Activated CD4-positive, alpha-beta memory T cell treated with anti-CD3 and anti-CD28 coated beads for 36 hours (primary cell): ENCODE measurements at regions not wholly inside any gene's neighbourhood (a gene's known extent, or its start where the extent isn't known, plus 50 kb on each side); places are given as distances from the start of the nearest gene placed in this dataset.

Source experiments
- CTCF ChIA-PET: fragments of 350-600 bp; sonication (Branson Sonifier 250); formaldehyde crosslinking; loops from one replicate; lab custom pipeline; 2021; ENCODE audit warnings: antibody characterized with exemption, inconsistent platforms; lab: Charles Lee
- POLR2A ChIA-PET: fragments of 350-600 bp; sonication (Branson Sonifier 250); formaldehyde crosslinking; loops from one replicate; lab custom pipeline; 2021; ENCODE audit warnings: antibody characterized with exemption; lab: Charles Lee
- DNase-seq: peaks from one replicate; pipeline ENCODE4 v3.0.0-alpha.2; 2020
- H3K27ac Mint-ChIP-seq: one replicate; pipeline ENCODE4 v1.8.0; 2021; ENCODE audit warnings: mixed read lengths
- H3K27me3 Mint-ChIP-seq: one replicate; pipeline ENCODE4 v1.8.0; 2021; ENCODE audit warnings: mixed read lengths
- H3K36me3 Mint-ChIP-seq: one replicate; pipeline ENCODE4 v1.8.0; 2021; ENCODE audit warnings: mixed read lengths
- H3K4me1 Mint-ChIP-seq: one replicate; pipeline ENCODE4 v1.8.0; 2021; ENCODE audit warnings: low read depth, mixed read lengths
- H3K4me3 Mint-ChIP-seq: one replicate; pipeline ENCODE4 v1.8.0; 2021; ENCODE audit warnings: mild to moderate bottlenecking, mixed read lengths
- H3K9me3 Mint-ChIP-seq: one replicate; pipeline ENCODE4 v1.8.0; 2021; ENCODE audit warnings: mixed read lengths
- intact Hi-C: fragments of 100-400 bp; cut with micrococcal nuclease; formaldehyde crosslinking; loops from one replicate; pipeline ENCODE4 v1.15.1; 2023

- CTCF ChIA-PET: no interaction called here
- H3K4me3 Mint-ChIP-seq: no peak overlapping the region
- H3K27me3 Mint-ChIP-seq: peaks cover 12% of the 10 kb centered on the region
- no peak for DNase-seq
- no peaks in the 10 kb centered on the region for H3K9me3 Mint-ChIP-seq
- H3K27ac Mint-ChIP-seq: no peak overlapping the region
- H3K36me3 Mint-ChIP-seq: no peaks in the 10 kb centered on the region
- POLR2A ChIA-PET: no interaction called here
- intact Hi-C loops: no loop called here
- no peaks in the 10 kb centered on the region for H3K4me1 Mint-ChIP-seq
Measured at GRCh38 chr3:178458313-178459037, 77.8 kb upstream of the KCNMB2 start.

GRCh38 chr3:178459038-178459410 lies 77.2 kb upstream of the KCNMB2 start:
- peaks cover 12% of the 10 kb centered on the region for H3K27me3 Mint-ChIP-seq
- H3K4me3 Mint-ChIP-seq: no peak overlapping the region
- no peaks in the 10 kb centered on the region for H3K9me3 Mint-ChIP-seq
- POLR2A ChIA-PET: no interaction called here
- no peak overlapping the region for H3K27ac Mint-ChIP-seq
- intact Hi-C loops: no loop called here
- CTCF ChIA-PET: no interaction called here
- no peak for DNase-seq
- no peaks in the 10 kb centered on the region for H3K4me1 Mint-ChIP-seq
- H3K36me3 Mint-ChIP-seq: no peaks in the 10 kb centered on the region

- no peaks in the 10 kb centered on the region for H3K9me3 Mint-ChIP-seq
- no peak overlapping the region for H3K27ac Mint-ChIP-seq
- H3K36me3 Mint-ChIP-seq: no peaks in the 10 kb centered on the region
- intact Hi-C loops: no loop called here
- ChIA-PET POLR2A (no interaction called here), CTCF (no interaction called here)
- no peak for DNase-seq
- no peaks in the 10 kb centered on the region for H3K4me1 Mint-ChIP-seq
- H3K4me3 Mint-ChIP-seq: no peak overlapping the region
- peaks cover 15% of the 10 kb centered on the region for H3K27me3 Mint-ChIP-seq
Measured at GRCh38 chr3:178465260-178466180, 70.7 kb upstream of the KCNMB2 start.

GRCh38 chr3:178472941-178473340 lies 63.3 kb upstream of the KCNMB2 start:
- ChIA-PET CTCF (no interaction called here), POLR2A (no interaction called here)
- H3K9me3 Mint-ChIP-seq: no peaks in the 10 kb centered on the region
- intact Hi-C loops: no loop called here
- H3K27ac Mint-ChIP-seq: no peak overlapping the region
- no peak for DNase-seq
- peaks cover 5% of the 10 kb centered on the region for H3K27me3 Mint-ChIP-seq
- H3K4me3 Mint-ChIP-seq: no peak overlapping the region
- no peaks in the 10 kb centered on the region for H3K4me1 Mint-ChIP-seq
- H3K36me3 Mint-ChIP-seq: no peaks in the 10 kb centered on the region

GRCh38 chr3:178474526-178474925 lies 61.7 kb upstream of the KCNMB2 start:
- no peak overlapping the region for H3K27ac Mint-ChIP-seq
- intact Hi-C loops: no loop called here
- no peaks in the 10 kb centered on the region for H3K4me1 Mint-ChIP-seq
- H3K36me3 Mint-ChIP-seq: no peaks in the 10 kb centered on the region
- H3K4me3 Mint-ChIP-seq: no peak overlapping the region
- no peaks in the 10 kb centered on the region for H3K9me3 Mint-ChIP-seq
- peaks cover 2% of the 10 kb centered on the region for H3K27me3 Mint-ChIP-seq
- DNase-seq: no peak
- ChIA-PET POLR2A (no interaction called here), CTCF (no interaction called here)

- Mint-ChIP-seq H3K4me1 (no peaks in the 10 kb centered on the region), H3K27ac (no peak overlapping the region), H3K36me3 (no peaks in the 10 kb centered on the region), H3K27me3 (peaks cover 2% of the 10 kb centered on the region), H3K4me3 (no peak overlapping the region), H3K9me3 (no peaks in the 10 kb centered on the region)
- CTCF ChIA-PET: no interaction called here
- DNase-seq: no peak
- intact Hi-C loops: no loop called here
- POLR2A ChIA-PET: no interaction called here
Measured at GRCh38 chr3:178475062-178475461, 61.2 kb upstream of the KCNMB2 start.

- Mint-ChIP-seq H3K27me3 (peaks cover 7% of the 10 kb centered on the region), H3K9me3 (no peaks in the 10 kb centered on the region), H3K36me3 (no peaks in the 10 kb centered on the region), H3K4me1 (no peaks in the 10 kb centered on the region), H3K27ac (no peak overlapping the region), H3K4me3 (no peak overlapping the region)
- no peak for DNase-seq
- intact Hi-C loops: no loop called here
- ChIA-PET CTCF (no interaction called here), POLR2A (no interaction called here)
Measured at GRCh38 chr3:178476886-178477285, 59.4 kb upstream of the KCNMB2 start.

GRCh38 chr3:178479446-178479845 lies 56.8 kb upstream of the KCNMB2 start:
- no peak overlapping the region for H3K27ac Mint-ChIP-seq
- peaks cover 10% of the 10 kb centered on the region for H3K27me3 Mint-ChIP-seq
- DNase-seq: no peak
- no peaks in the 10 kb centered on the region for H3K36me3 Mint-ChIP-seq
- H3K4me1 Mint-ChIP-seq: no peaks in the 10 kb centered on the region
- ChIA-PET POLR2A (no interaction called here), CTCF (no interaction called here)
- intact Hi-C loops: no loop called here
- no peak overlapping the region for H3K4me3 Mint-ChIP-seq
- no peaks in the 10 kb centered on the region for H3K9me3 Mint-ChIP-seq

- H3K36me3 Mint-ChIP-seq: no peaks in the 10 kb centered on the region
- intact Hi-C loops: no loop called here
- peaks cover 12% of the 10 kb centered on the region for H3K27me3 Mint-ChIP-seq
- ChIA-PET POLR2A (no interaction called here), CTCF (no interaction called here)
- no peaks in the 10 kb centered on the region for H3K9me3 Mint-ChIP-seq
- no peak for DNase-seq
- H3K4me1 Mint-ChIP-seq: no peaks in the 10 kb centered on the region
- no peak overlapping the region for H3K4me3 Mint-ChIP-seq
- no peak overlapping the region for H3K27ac Mint-ChIP-seq
Measured at GRCh38 chr3:178479860-178480259, 56.4 kb upstream of the KCNMB2 start.

GRCh38 chr3:178480274-178480673 lies 56.0 kb upstream of the KCNMB2 start:
- DNase-seq: no peak
- Mint-ChIP-seq H3K4me3 (no peak overlapping the region), H3K36me3 (no peaks in the 10 kb centered on the region), H3K27me3 (peaks cover 14% of the 10 kb centered on the region), H3K9me3 (no peaks in the 10 kb centered on the region), H3K27ac (no peak overlapping the region), H3K4me1 (no peaks in the 10 kb centered on the region)
- intact Hi-C loops: no loop called here
- POLR2A ChIA-PET: no interaction called here
- CTCF ChIA-PET: no interaction called here

GRCh38 chr3:178480795-178481194 lies 55.4 kb upstream of the KCNMB2 start:
- POLR2A ChIA-PET: no interaction called here
- Mint-ChIP-seq H3K4me1 (no peaks in the 10 kb centered on the region), H3K9me3 (no peaks in the 10 kb centered on the region), H3K4me3 (no peak overlapping the region), H3K27me3 (peaks cover 14% of the 10 kb centered on the region), H3K27ac (no peak overlapping the region), H3K36me3 (no peaks in the 10 kb centered on the region)
- intact Hi-C loops: no loop called here
- CTCF ChIA-PET: no interaction called here
- DNase-seq: no peak

- H3K4me3 Mint-ChIP-seq: no peak overlapping the region
- DNase-seq: no peak
- H3K27me3 Mint-ChIP-seq: peaks cover 14% of the 10 kb centered on the region
- intact Hi-C loops: no loop called here
- no peaks in the 10 kb centered on the region for H3K9me3 Mint-ChIP-seq
- no peaks in the 10 kb centered on the region for H3K4me1 Mint-ChIP-seq
- H3K36me3 Mint-ChIP-seq: no peaks in the 10 kb centered on the region
- ChIA-PET POLR2A (no interaction called here), CTCF (no interaction called here)
- H3K27ac Mint-ChIP-seq: no peak overlapping the region
Measured at GRCh38 chr3:178482981-178483380, 53.3 kb upstream of the KCNMB2 start.

GRCh38 chr3:178483704-178484103 lies 52.5 kb upstream of the KCNMB2 start:
- intact Hi-C loops: no loop called here
- Mint-ChIP-seq H3K36me3 (no peaks in the 10 kb centered on the region), H3K4me3 (no peak overlapping the region), H3K9me3 (no peaks in the 10 kb centered on the region), H3K4me1 (no peaks in the 10 kb centered on the region), H3K27me3 (peaks cover 14% of the 10 kb centered on the region), H3K27ac (no peak overlapping the region)
- DNase-seq: no peak
- CTCF ChIA-PET: no interaction called here
- POLR2A ChIA-PET: no interaction called here
